Caco-2 (cell line): ENCODE measurements at regions not wholly inside any gene's neighbourhood (a gene's known extent, or its start where the extent isn't known, plus 50 kb on each side); places are given as distances from the start of the nearest gene placed in this dataset.
"Not testable (repeated sequence)": the region's sequence is repeated elsewhere in the genome, so short reads cannot be mapped to it uniquely, and the experiment has no call there.

Experiments
- BruUV-seq: library from RNA; stranded (reverse); fragments of 400-500 nt; replicated peaks from 2 replicates; lab custom pipeline; 2021; lab: Mats Ljungman, UMichigan
- CTCF ChIA-PET: fragments of 300-600 bp; sonication (Branson Sonifier 250); formaldehyde crosslinking; loops from one replicate; lab custom pipeline; 2022; ENCODE audit warnings: antibody characterized with exemption; lab: Charles Lee
- POLR2A ChIA-PET: fragments of 300-600 bp; sonication (Branson Sonifier 250); formaldehyde crosslinking; loops from one replicate; lab custom pipeline; 2022; ENCODE audit warnings: antibody characterized with exemption; lab: Charles Lee
- DNase-seq, 2 experiments: peaks; one replicate each; pipeline versions ENCODE4 v3.0.0 to v3.0.0-alpha.2; 2020 to 2022
- H3K27me3 ChIP-seq: replicated peaks from 2 replicates; pipeline ENCODE4 v1.6.0; 2011; ENCODE audit warnings: low read length; ENCODE audit not compliant: control insufficient read depth, insufficient read depth
- H3K36me3 ChIP-seq: 2 replicates; pipeline ENCODE4 v1.5.1; 2011; ENCODE audit warnings: low read length; ENCODE audit not compliant: control insufficient read depth, insufficient read depth
- H3K4me1 ChIP-seq: fragments of 250-450 bp; sonication (Bioruptor Pico); 2 replicates; pipeline ENCODE4 v1.5.1; 2020; ENCODE audit warnings: mild to moderate bottlenecking
- H3K4me3 ChIP-seq: 2 replicates; pipeline ENCODE4 v1.5.1; 2011; ENCODE audit warnings: low read depth, mild to moderate bottlenecking, control low read depth, low read length
- H3K9me3 ChIP-seq: fragments of 250-450 bp; sonication (Bioruptor Pico); 2 replicates; pipeline ENCODE4 v1.5.1; 2020; ENCODE audit warnings: mild to moderate bottlenecking, moderate library complexity
- H3K27ac Mint-ChIP-seq: one replicate; pipeline ENCODE4 v1.8.0; 2022; ENCODE audit warnings: mixed read lengths; ENCODE audit not compliant: unreplicated experiment
- H3K27me3 Mint-ChIP-seq: one replicate; pipeline ENCODE4 v1.8.0; 2022; ENCODE audit warnings: mixed read lengths; ENCODE audit not compliant: insufficient read depth, unreplicated experiment
- H3K36me3 Mint-ChIP-seq: one replicate; pipeline ENCODE4 v1.8.0; 2022; ENCODE audit warnings: mild to moderate bottlenecking, mixed read lengths; ENCODE audit not compliant: insufficient read depth, unreplicated experiment
- H3K4me1 Mint-ChIP-seq: one replicate; pipeline ENCODE4 v1.8.0; 2022; ENCODE audit warnings: low read depth, mixed read lengths; ENCODE audit not compliant: unreplicated experiment
- H3K4me3 Mint-ChIP-seq: one replicate; pipeline ENCODE4 v1.8.0; 2022; ENCODE audit warnings: mild to moderate bottlenecking, moderate library complexity, mixed read lengths; ENCODE audit not compliant: unreplicated experiment
- H3K9me3 Mint-ChIP-seq: one replicate; pipeline ENCODE4 v1.8.0; 2022; ENCODE audit warnings: mixed read lengths; ENCODE audit not compliant: unreplicated experiment
- intact Hi-C: fragments of 100-400 bp; cut with micrococcal nuclease; formaldehyde crosslinking; loops from one replicate; pipeline ENCODE4 v1.10.0; 2022; ENCODE audit not compliant: unreplicated experiment
- TF ChIP-seq, protein P1 (sequence below), 2 experiments: fragments of 200-600 bp in 1 of 2; IDR thresholded peaks; 1 replicate in 1 of 2; 2 replicates in 1 of 2; pipeline versions ENCODE4 v1.5.1 to v1.8.0; 2011 to 2022; ENCODE audit warnings: antibody characterized with exemption in 1 of 2, control low read depth in 1 of 2, inconsistent platforms in 1 of 2, low read depth in 1 of 2, low read length in 1 of 2, mild to moderate bottlenecking in 1 of 2, moderate library complexity in 1 of 2; ENCODE audit not compliant: insufficient read depth in 1 of 2, severe bottlenecking in 1 of 2, unreplicated experiment in 1 of 2

DNA sequence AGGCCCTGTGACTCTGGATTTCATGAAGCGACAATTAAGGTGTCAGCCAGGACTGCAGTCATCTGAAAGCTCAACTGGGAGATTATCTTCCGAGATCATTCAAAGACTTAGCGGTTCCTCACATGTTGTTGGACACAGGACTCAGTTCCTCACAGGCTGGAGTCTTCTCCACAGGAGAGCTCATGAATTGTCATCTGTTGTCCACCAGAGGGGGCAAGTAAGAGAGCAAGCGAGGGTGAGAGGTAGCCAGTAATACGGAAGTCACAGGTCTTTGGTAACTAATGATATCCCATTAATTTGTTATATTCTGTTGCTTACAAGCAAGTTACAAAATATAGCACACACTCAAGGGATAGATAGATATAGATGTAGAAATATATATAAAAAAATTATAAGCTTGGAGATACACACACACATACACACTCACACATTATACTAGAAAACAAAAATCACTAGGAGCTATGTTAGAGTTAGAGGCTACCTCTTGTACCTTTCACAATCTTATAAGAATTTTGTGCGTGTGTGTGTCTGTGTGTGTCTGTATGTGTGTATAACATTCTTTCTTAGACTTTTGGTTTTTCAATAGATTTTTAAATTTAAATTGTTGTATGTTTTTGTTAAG lies 1695.3 kb downstream of the BRINP3 start:
- CTCF ChIA-PET, result interaction anchor here (0.6 to 1.3 kb wide), 6 partner anchors 9 to 367 kb away, joined by 3 to 18 read pairs (median 4); no protein-coding TSS in a partner anchor
- H3K36me3 Mint-ChIP-seq, result no peaks in the 10 kb centered on the region
- no peaks in the 10 kb centered on the region for H3K9me3 ChIP-seq
- TF ChIP-seq, protein P1, sequence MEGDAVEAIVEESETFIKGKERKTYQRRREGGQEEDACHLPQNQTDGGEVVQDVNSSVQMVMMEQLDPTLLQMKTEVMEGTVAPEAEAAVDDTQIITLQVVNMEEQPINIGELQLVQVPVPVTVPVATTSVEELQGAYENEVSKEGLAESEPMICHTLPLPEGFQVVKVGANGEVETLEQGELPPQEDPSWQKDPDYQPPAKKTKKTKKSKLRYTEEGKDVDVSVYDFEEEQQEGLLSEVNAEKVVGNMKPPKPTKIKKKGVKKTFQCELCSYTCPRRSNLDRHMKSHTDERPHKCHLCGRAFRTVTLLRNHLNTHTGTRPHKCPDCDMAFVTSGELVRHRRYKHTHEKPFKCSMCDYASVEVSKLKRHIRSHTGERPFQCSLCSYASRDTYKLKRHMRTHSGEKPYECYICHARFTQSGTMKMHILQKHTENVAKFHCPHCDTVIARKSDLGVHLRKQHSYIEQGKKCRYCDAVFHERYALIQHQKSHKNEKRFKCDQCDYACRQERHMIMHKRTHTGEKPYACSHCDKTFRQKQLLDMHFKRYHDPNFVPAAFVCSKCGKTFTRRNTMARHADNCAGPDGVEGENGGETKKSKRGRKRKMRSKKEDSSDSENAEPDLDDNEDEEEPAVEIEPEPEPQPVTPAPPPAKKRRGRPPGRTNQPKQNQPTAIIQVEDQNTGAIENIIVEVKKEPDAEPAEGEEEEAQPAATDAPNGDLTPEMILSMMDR (IDR thresholded peaks at IDR 0.05; ENCODE audit: insufficient read depth in 1 of 2, low read depth in 1 of 2, low read length in 1 of 2, severe bottlenecking in 1 of 2, unreplicated experiment in 1 of 2), result peak; percentile 57 to 83
- no TSS peak for BruUV-seq
- H3K27me3 ChIP-seq, result no peaks in the 10 kb centered on the region
- H3K4me1 Mint-ChIP-seq, result no peaks in the 10 kb centered on the region
- no peak overlapping the region for H3K4me3 Mint-ChIP-seq
- H3K27ac Mint-ChIP-seq, result no peak overlapping the region
- H3K9me3 Mint-ChIP-seq, result no peaks in the 10 kb centered on the region
- DNase-seq, result peak; percentile 51 to 68
- no peaks in the 10 kb centered on the region for H3K36me3 ChIP-seq
- H3K27me3 Mint-ChIP-seq, result no peaks in the 10 kb centered on the region
- no peaks in the 10 kb centered on the region for H3K4me1 ChIP-seq
- intact Hi-C loops, result loop anchor here (1.0 kb wide), 2 partner anchors 156 to 367 kb away; no protein-coding TSS in a partner anchor
- no peak overlapping the region for H3K4me3 ChIP-seq
- POLR2A ChIA-PET, result no interaction called here

DNA sequence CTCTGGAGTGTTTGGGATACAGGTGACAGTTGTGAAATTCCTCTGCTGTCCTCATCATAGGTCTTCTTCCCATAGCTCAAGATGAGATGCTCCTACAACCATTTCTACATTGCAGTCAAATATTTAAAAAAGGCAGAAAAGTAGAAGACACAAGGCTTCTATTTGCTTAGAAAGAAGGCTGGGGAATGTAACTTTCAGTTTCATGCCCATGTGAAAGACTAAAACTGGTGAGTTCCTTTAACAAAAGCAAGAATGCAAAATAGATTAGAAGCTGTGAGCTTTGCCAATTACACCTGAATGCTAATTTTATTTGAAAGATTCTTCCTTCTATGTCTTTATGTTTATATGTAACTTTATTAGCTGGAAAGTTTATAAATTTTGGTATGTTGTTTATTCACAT lies 1682.7 kb downstream of the BRINP3 start:
- Mint-ChIP-seq H3K27ac (no peak overlapping the region), H3K4me1 (no peaks in the 10 kb centered on the region), H3K36me3 (no peaks in the 10 kb centered on the region), H3K4me3 (no peak overlapping the region), H3K9me3 (no peaks in the 10 kb centered on the region), H3K27me3 (no peaks in the 10 kb centered on the region)
- no peaks in the 10 kb centered on the region for H3K4me1 ChIP-seq
- ChIA-PET CTCF (no interaction called here), POLR2A (no interaction called here)
- no peaks in the 10 kb centered on the region for H3K36me3 ChIP-seq
- H3K4me3 ChIP-seq, result no peak overlapping the region
- H3K27me3 ChIP-seq, result no peaks in the 10 kb centered on the region
- DNase-seq, result no peak
- TF ChIP-seq, protein P1 (IDR thresholded peaks at IDR 0.05; ENCODE audit: insufficient read depth in 1 of 2, low read depth in 1 of 2, low read length in 1 of 2, severe bottlenecking in 1 of 2, unreplicated experiment in 1 of 2), result no peak
- BruUV-seq, result no TSS peak
- H3K9me3 ChIP-seq, result peaks cover 2% of the 10 kb centered on the region; the same call in 1 of the 2 replicates
- intact Hi-C loops, result no loop called here

DNA sequence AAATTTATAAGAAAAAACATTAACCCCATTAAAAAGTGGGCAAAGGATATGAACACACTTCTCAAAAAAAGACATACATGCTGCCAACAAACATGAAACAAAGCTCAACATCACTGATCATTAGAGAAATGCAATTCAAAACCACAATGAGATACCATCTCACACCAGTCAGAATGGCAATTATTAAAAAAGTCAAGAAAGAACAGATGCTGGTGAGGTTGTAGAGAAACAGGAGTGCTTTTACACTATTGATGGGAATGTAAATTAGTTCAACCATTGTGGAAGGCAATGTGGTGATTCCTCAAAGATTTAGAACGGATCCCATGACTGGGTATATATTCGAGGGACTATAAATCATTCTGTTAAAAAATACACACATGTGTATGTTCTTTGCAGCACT lies 1665.5 kb downstream of the BRINP3 start:
- DNase-seq, H3K36me3 ChIP-seq, BruUV-seq, H3K36me3 Mint-ChIP-seq, H3K27ac Mint-ChIP-seq, H3K4me1 Mint-ChIP-seq, H3K4me1 ChIP-seq, H3K27me3 ChIP-seq, H3K9me3 Mint-ChIP-seq, POLR2A ChIA-PET, H3K4me3 Mint-ChIP-seq, H3K4me3 ChIP-seq, H3K27me3 Mint-ChIP-seq, intact Hi-C loops, H3K9me3 ChIP-seq, CTCF ChIA-PET: not testable (repeated sequence)

DNA sequence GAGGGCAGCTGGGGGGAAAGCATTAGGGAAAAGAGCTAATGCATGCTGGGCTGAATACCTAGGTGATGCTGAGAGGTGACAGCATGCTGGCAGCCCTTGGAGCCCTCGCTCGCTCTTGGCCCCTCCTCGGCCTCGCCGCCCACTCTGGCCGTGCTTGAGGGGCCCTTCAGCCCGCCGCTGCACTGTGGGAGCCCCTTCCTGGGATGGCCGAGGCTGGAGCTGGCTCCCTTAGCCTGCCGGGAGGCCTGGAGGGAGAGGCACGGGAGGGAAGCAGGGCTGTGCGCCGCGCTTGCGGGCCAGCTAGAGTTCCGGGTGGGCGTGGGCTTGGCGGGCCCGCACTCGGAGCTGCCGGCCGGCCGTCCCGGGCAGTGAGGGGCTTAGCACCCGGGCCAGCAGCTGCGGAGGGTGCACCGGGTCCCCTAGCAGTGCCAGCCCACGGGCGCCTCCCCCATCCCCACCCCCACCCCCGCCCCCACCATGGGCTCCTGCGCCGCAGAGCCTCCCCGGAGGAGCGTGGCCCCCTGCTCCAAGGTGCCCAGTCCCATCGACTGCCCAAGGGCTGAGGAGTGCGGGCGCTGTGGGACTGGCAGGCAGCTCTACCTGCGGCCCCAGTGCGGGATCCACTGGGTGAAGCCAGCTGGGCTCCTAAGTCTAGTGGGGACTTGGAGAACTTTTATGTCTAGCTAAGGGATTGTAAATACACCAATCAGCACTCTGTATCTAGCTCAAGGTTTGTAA lies 1664.7 kb downstream of the BRINP3 start:
- H3K4me1 Mint-ChIP-seq, H3K9me3 ChIP-seq, H3K27me3 ChIP-seq, POLR2A ChIA-PET, H3K4me3 Mint-ChIP-seq, H3K27me3 Mint-ChIP-seq, H3K4me3 ChIP-seq, H3K27ac Mint-ChIP-seq, H3K4me1 ChIP-seq, H3K36me3 ChIP-seq, intact Hi-C loops, CTCF ChIA-PET, BruUV-seq, H3K36me3 Mint-ChIP-seq, H3K9me3 Mint-ChIP-seq, DNase-seq: not testable (repeated sequence)
